NCI-H748 (cell line): ENCODE measurements at regions not wholly inside any gene's neighbourhood (a gene's known extent, or its start where the extent isn't known, plus 50 kb on each side); places are given as distances from the start of the nearest gene placed in this dataset.
A peak's percentile ranks its signal among the peaks of the same experiment; 100 is the strongest.

Source experiments
- DNase-seq: peaks from one replicate; lab custom pipeline; 2025; ENCODE audit not compliant: unreplicated experiment; lab: John Stamatoyannopoulos, UW

- DNase-seq = no peak
These were observed 87.5 kb upstream of the RCN1 start for GRCh38 chr11:32003335-32003734.

DNA sequence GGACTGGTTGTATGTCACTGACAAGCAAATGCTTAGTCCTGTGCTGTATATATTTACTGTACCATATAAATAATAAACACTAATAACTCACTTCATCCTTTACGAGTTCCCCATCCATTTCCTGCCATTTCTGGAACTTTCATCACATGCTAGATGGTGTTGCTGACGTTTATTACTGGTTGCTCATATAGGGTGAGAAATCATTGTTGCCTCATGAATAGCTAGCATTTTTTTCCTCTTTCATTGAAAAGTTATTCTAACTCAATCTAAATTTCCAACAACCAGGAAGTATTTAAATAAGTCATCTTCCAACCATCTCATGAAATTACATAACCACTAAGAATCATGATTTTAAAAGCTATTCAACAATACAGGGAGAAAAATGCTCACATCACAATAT, 88.6 kb upstream of the RCN1 start:
- DNase-seq = no peak

DNA sequence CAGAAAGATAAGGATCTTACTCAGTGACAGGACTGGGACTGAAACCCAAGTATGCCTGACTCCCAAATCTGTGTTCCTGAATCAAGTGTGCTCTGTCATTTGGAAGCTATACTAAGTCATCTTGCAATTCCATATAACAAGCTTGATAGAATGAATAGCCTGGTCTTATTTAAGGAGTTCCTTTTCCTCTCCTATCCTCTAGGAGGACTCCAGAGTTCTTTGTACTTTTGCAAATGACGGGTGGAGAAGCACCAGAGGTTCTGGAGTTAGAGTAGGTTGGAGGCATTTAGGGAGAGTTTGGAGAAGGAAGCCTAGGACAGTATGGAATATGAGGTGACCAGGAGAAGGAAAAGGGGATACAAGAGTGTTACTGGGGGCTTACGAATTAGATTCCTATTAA, 92.9 kb upstream of the RCN1 start:
- DNase-seq = no peak

DNA sequence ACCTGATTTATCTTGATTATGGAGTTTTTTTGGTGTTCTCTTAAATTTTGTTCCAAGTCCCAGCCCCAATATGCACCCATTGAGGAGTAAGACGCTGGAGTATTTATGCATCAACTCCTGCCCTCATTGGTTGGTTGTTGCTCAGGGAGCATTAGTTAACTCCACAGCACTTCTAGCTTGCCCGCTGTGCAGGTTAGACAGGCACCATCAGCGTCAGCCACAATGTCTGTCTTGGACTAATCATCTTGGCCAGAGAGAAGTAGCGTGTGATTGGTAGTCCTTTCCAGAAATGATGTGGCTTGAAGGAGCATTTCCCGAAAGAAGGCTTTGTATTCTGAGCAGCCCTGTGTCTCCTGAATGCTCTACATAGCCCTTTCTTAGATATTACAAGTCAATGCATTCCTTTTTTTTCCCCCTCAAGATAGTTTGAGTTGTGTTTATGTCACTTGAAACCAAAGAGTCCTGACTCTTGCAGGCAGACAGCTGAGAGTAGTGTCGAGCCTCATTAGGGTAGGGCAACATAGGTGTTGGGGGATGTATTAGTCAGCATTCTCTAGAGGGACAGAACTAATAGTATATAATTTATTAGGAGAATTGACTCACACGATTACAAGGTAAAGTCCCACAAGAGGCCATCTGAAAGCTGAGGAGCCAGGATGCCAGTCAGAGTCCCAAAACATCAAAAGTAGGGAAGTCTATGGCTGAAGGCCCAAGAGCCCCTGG, 94.6 kb upstream of the RCN1 start:
- no peak for DNase-seq

DNA sequence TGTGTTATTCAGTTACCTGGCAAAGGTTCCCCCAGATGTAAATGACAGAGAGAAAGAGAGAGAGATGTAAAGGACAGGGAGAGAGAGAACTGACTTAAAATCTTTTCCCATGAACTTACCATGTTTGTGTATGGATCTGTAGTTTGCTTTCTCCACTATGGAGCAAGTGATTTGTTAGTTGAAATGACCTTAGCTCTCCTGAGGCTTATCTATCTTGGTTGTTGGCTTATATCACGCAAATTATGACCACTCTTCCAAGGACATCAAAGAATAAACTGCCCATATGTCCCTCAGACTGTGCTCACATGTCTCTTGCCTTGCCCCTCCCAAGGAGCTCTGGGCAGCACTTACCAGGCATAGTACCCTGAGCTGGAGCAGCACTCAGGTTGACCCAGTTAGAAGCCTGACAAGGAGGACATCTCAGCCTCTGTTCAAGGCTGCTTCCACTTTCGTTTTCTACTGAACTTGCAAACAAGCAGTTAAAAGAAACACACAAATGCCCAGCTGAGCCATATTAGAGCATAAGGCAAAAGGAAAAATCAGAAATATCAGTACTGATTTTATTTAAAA, 95.3 kb upstream of the RCN1 start:
- DNase-seq = peak; percentile 3

- DNase-seq = no peak
These were observed 95.8 kb upstream of the RCN1 start for GRCh38 chr11:31995032-31995431.

DNA sequence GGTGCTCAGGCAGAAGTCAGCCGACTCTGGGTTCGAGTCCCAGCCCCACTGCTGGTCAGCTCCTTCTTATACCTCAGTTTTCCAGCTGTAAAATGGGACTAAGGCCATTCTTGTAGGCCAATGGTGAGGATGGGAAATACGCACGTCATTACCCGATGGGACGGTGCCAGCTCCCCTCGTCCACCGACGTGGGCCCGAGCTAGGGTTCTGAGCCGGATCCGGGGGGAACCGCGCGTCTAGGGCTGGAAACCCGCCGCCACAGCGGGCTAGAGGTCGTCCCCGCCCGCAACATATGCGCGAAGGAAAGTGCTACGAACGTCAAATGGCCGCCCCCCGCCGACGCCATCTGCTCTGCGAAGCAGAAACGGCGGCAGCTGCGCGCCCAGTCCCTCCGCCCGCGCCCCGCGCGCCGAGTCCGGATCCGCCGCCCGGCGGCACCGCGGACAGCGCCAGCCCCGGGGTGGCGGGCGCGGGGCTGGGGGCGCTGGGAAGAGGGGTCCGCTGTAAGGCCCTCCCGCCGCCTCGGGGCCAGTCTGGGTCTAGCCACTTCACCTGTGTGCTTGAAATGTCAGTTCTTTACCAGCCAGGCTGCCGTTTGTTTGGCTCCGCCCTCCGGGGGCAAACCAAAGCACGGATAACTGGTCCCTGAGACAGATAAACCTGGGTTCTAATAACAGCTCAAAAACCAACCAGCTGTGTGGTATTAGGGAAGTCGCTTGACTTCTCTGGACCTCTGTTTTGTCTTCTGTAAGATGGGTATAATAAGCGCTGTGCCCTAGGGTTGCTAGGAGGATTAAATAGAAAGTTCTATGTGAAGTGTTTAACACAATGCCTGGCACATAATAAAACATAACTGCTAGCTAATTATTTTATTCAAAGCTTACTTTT, 103.5 kb upstream of the RCN1 start:
- peak; percentile 61 for DNase-seq

- DNase-seq = peak; percentile 5
These were observed 104.5 kb upstream of the RCN1 start for GRCh38 chr11:31986201-31986889.

DNA sequence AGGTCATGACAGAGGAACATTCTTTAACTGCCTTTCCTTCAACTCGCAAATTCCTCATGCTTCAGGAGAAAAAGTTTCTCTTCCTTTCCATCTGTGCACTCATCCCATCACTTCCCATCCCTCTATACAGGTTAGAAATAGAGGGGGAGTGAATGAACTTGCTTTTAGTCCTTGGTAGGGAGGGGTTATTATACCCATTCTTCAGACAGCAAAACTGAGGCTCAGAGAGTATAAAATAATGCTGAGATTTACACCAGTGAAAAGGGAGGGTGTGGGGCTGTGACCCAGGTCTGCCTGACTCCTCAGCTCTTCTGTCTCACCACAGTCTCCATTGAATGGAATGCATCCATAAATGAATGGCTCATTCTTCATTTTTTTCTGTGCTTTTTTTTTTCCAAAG, 109.4 kb upstream of the RCN1 start:
- DNase-seq = no peak

DNA sequence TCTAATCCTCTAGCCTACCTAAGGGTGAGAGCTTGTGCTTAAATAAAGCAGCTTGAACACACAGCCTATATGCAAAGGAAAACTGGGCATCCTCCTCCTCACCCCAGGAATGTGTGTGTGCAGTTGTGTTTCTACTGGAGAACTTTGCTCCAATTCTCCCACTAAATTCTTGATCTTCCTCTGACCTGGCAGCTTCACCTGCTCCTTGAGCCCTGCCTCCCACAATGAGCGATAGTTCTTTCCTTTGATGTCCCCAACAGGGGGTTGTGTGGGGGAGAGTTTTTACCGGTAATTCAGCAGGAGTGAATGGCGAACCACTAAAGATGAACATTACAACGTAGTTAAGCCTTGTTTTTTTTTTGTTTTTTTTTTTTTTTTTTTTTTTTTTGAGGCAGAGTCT, 113.5 kb upstream of the RCN1 start:
- no peak for DNase-seq

- no peak for DNase-seq
These were observed 116.3 kb upstream of the RCN1 start for GRCh38 chr11:31974366-31975136.

DNA sequence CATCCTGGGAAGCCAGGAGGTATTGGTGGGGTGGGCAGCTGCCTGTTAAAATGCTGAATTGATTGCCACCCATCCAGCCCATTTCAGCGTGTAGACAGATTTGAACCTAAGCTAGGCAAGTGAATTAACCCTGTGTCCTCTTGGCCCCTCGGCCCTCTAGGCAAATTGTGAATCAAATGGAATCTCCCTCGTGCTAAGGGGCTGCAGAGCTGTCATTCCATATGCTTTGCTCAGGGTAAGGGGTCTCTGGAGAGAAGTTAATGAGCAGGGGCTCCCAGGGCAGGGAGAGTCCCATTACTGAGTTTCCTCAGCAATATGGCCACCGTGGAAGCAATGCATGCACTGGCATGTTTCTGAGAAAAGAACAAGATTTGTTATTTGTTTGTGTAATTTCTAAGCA, 117.7 kb upstream of the RCN1 start:
- no peak for DNase-seq

GRCh38 chr11:31972623-31973022, 118.3 kb upstream of the RCN1 start:
- no peak for DNase-seq

GRCh38 chr11:31969359-31969702, 121.5 kb upstream of the RCN1 start:
- DNase-seq = no peak

- DNase-seq = no peak
These were observed 122.2 kb upstream of the RCN1 start for GRCh38 chr11:31968461-31969358.

- no peak for DNase-seq
These were observed 123.3 kb upstream of the RCN1 start for GRCh38 chr11:31967404-31968130.

- no peak for DNase-seq
These were observed 124.0 kb upstream of the RCN1 start for GRCh38 chr11:31966846-31967245.

- DNase-seq = no peak
These were observed 126.7 kb upstream of the RCN1 start for GRCh38 chr11:31964181-31964580.

- no peak for DNase-seq
These were observed 130.7 kb upstream of the RCN1 start for GRCh38 chr11:31960126-31960525.
